ENCODE measurements at regions not wholly inside any gene's neighbourhood (a gene's known extent, or its start where the extent isn't known, plus 50 kb on each side); places are given as distances from the start of the nearest gene placed in this dataset.

GRCh38 chr17:70882504-70882903 is 713.2 kb downstream of the KCNJ2 start:
- Histone ChIP-seq H2BK5ac (ENCODE audit: low read depth, low read length, poor library complexity, severe bottlenecking) (no peak overlapping the region), H3K18ac (ENCODE audit: low read depth, low read length) (no peak overlapping the region), H4K8ac (ENCODE audit: low read depth in 2 of 2, low read length in 2 of 2) (no peak overlapping the region), H4K91ac (ENCODE audit: insufficient read depth, low read depth, low read length) (no peak overlapping the region), H3K36me3 (ENCODE audit: control insufficient read depth, insufficient read depth, low read length) (no peaks in the 10 kb centered on the region), H2BK20ac (ENCODE audit: low read depth, low read length) (no peak overlapping the region), H3K9me1 (ENCODE audit: insufficient read depth, low read length) (no peaks in the 10 kb centered on the region), H4K20me1 (ENCODE audit: insufficient read depth, low read length) (no peaks in the 10 kb centered on the region), H3K79me1 (ENCODE audit: low read depth in 1 of 2, low read length in 2 of 2) (no peaks in the 10 kb centered on the region), H2AK9ac (replicated peaks; ENCODE audit: low read depth, low read length, poor library complexity) (no peak overlapping the region), H3K4me3 (ENCODE audit: insufficient read depth, low read depth, low read length) (no peak overlapping the region), H2BK120ac (ENCODE audit: low read depth, low read length) (no peak overlapping the region), H2BK15ac (ENCODE audit: low read depth, low read length) (no peak overlapping the region), H4K5ac (ENCODE audit: low read depth, low read length) (no peak overlapping the region), H3K9me3 (ENCODE audit: control insufficient read depth, insufficient read depth, low read length) (no peaks in the 10 kb centered on the region), H2AK5ac (ENCODE audit: low read depth, low read length) (no peak overlapping the region), H3K4me1 (ENCODE audit: control insufficient read depth, insufficient read depth, low read length) (no peaks in the 10 kb centered on the region), H2AFZ (replicated peaks; ENCODE audit: low read length, poor library complexity) (peak overlapping the region; percentile 71), H3K9ac (ENCODE audit: low read depth, low read length) (no peak overlapping the region), H3K27ac (ENCODE audit: insufficient read depth, low read length) (no peak overlapping the region), H3K4ac (ENCODE audit: low read depth, low read length) (no peak overlapping the region), H3K14ac (replicated peaks; ENCODE audit: low read depth, low read length) (no peak overlapping the region), H3K56ac (ENCODE audit: extremely low read depth, insufficient read depth, low read length) (no peak overlapping the region), H3K4me2 (ENCODE audit: low read depth, low read length) (no peak overlapping the region), H3K27me3 (ENCODE audit: control insufficient read depth, insufficient read depth, low read length) (no peaks in the 10 kb centered on the region), H3K23ac (ENCODE audit: low read depth, low read length) (no peak overlapping the region)
- no peak for DNase-seq
- CTCF ChIA-PET, result no interaction called here
- dilution Hi-C loops (cut with HindIII; ENCODE audit: low sequenced_read_pairs, unreplicated experiment), result no loop called here
- intact Hi-C loops (cut with micrococcal nuclease), result no loop called here
- 74% methylated on average over 4 of the region's 6 CpGs; no CpG with 5 or more reads in 1 of the 2 experiments for WGBS, 2 experiments (ENCODE audit: extremely low coverage in 2 of 2, insufficient read length in 1 of 2)
- TF ChIP-seq CHD1 (IDR thresholded peaks at IDR 0.05; ENCODE audit: low read depth, low read length), result no peak
- no peak for TF ChIP-seq CEBPB (IDR thresholded peaks at IDR 0.05; ENCODE audit: low read depth, low read length)
- no peak for TF ChIP-seq MAFK (IDR thresholded peaks at IDR 0.05; ENCODE audit: low read depth, low read length)
- TF ChIP-seq RAD21 (IDR thresholded peaks at IDR 0.05; ENCODE audit: low read length), result no peak
- TF ChIP-seq FOS (IDR thresholded peaks at IDR 0.05; ENCODE audit: low read depth, low read length), result no peak
- POLR2A ChIA-PET (ENCODE audit: unreplicated experiment), result no interaction called here
- no peak for ATAC-seq (ENCODE audit: low read depth)
- no TSS peak for BruUV-seq (replicated peaks)
- in situ Hi-C loops (cut with MboI; ENCODE audit: low sequenced_read_pairs), result no loop called here

Measured in IMR-90 (cell line).